CD4-positive, alpha-beta T cell (primary cell): ENCODE measurements at regions not wholly inside any gene's neighbourhood (a gene's known extent, or its start where the extent isn't known, plus 50 kb on each side); places are given as distances from the start of the nearest gene placed in this dataset.

ENCODE experiments used
- ATAC-seq: fragments of 200-7000 bp; cut with Tn5 transposase; one replicate; pipeline ENCODE4 v1.10.0; 2022; ENCODE audit warnings: mild to moderate bottlenecking; ENCODE audit not compliant: poor library complexity
- CTCF ChIA-PET: fragments of 350-600 bp; sonication (Branson Sonifier 250); formaldehyde crosslinking; loops from one replicate; lab custom pipeline; 2021; ENCODE audit warnings: antibody characterized with exemption, inconsistent platforms; lab: Charles Lee
- POLR2A ChIA-PET: fragments of 350-600 bp; sonication (Branson Sonifier 250); formaldehyde crosslinking; loops from one replicate; lab custom pipeline; 2021; ENCODE audit warnings: antibody characterized with exemption, inconsistent platforms; lab: Charles Lee
- DNase-seq, 14 experiments: peaks; one replicate each; pipeline ENCODE4 v3.0.0-alpha.2; 2013 to 2020; ENCODE audit warnings: mixed read lengths in 2 of 14
- H3K27ac ChIP-seq, 2 donors: one replicate each; pipeline versions ENCODE4 v1.5.1 to v1.7.0; 2013; ENCODE audit warnings: low read length in 2 of 2, low read depth in 1 of 2, mild to moderate bottlenecking in 1 of 2
- H3K27me3 ChIP-seq, 2 experiments: 1 replicate in 1 of 2; 2 replicates in 1 of 2; pipeline versions ENCODE4 v1.6.1 to v1.7.0; 2013; ENCODE audit warnings: low read length in 2 of 2, control low read depth in 1 of 2, mild to moderate bottlenecking in 1 of 2, moderate library complexity in 1 of 2; ENCODE audit not compliant: insufficient read depth in 2 of 2, control insufficient read depth in 1 of 2
- H3K36me3 ChIP-seq: one replicate; pipeline ENCODE4 v1.6.1; 2013; ENCODE audit warnings: low read length, control low read depth; ENCODE audit not compliant: insufficient read depth
- H3K4me1 ChIP-seq: one replicate; pipeline ENCODE4 v1.6.1; 2013; ENCODE audit warnings: low read length, control low read depth; ENCODE audit not compliant: insufficient read depth
- H3K4me3 ChIP-seq: one replicate; pipeline ENCODE4 v1.5.1; 2013; ENCODE audit warnings: mild to moderate bottlenecking, low read length, moderate library complexity
- H3K9me3 ChIP-seq, 2 experiments: 1 replicate in 1 of 2; 2 replicates in 1 of 2; pipeline versions ENCODE4 v1.6.1 to v1.7.0; 2013; ENCODE audit warnings: low read length in 2 of 2, mild to moderate bottlenecking in 2 of 2, control low read depth in 1 of 2, moderate library complexity in 1 of 2; ENCODE audit not compliant: control insufficient read depth in 1 of 2, insufficient read depth in 1 of 2
- H3K27ac Mint-ChIP-seq: one replicate; pipeline ENCODE4 v1.8.0; 2020; ENCODE audit warnings: mixed read lengths
- H3K27me3 Mint-ChIP-seq: one replicate; pipeline ENCODE4 v1.8.0; 2021; ENCODE audit warnings: mixed read lengths
- H3K36me3 Mint-ChIP-seq: one replicate; pipeline ENCODE4 v1.8.0; 2021; ENCODE audit warnings: low read depth, mixed read lengths
- H3K4me1 Mint-ChIP-seq: one replicate; pipeline ENCODE4 v1.8.0; 2021; ENCODE audit warnings: low read depth, mixed read lengths
- H3K4me3 Mint-ChIP-seq: one replicate; pipeline ENCODE4 v1.8.0; 2020; ENCODE audit warnings: mild to moderate bottlenecking, mixed read lengths
- H3K9me3 Mint-ChIP-seq: one replicate; pipeline ENCODE4 v1.8.0; 2020; ENCODE audit warnings: mixed read lengths
- intact Hi-C, 2 experiments: fragments of 100-400 bp; cut with DNase I in 1 of 2; cut with micrococcal nuclease in 1 of 2; formaldehyde crosslinking; loops; one replicate each; pipeline versions ENCODE4 v1.15.1 to v1.9.0; 2023 to 2025; cut with DNase I, micrococcal nuclease
- TF ChIP-seq, protein P1 (sequence below): fragments of 200-600 bp; IDR thresholded peaks from one replicate; pipeline ENCODE4 v1.8.0; 2022; ENCODE audit warnings: antibody characterized with exemption, mild to moderate bottlenecking

DNA sequence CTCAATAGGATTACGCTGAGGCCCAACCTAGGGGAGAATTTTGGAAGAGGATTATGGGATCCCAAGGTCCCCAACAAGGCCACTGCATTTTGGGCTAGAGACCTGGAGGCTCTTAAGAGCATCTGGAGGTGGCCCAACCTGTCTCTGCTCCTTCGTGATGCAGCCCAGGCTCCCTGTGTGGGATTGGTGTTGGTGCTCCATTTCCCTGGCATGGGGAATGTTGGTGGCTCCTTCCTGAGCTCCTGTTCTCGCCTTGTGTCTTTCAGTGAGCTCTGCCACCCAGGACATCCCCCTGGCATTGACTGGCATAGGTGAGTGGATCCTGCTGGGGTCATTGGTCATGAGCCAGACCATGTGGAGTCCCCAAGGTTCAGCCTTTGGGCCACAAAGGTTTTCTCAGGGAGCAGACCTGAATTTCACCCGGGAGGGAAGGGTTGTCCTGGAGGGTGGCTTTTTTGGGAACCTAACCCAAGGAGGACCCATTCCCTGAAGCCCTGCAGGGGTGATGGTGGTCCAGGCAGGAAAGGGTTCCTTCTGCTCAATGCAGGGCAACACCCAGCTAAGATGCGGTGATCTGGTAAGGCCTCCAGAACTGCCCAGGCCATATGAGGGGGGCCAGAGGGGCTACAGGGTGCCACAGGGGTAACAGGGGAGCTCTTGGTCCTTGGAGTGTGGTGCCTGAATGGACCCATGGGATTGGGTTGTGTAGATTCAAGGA, 202.5 kb downstream of the UBE3A start:
- Histone ChIP-seq H3K4me1 (no peaks in the 10 kb centered on the region), H3K4me3 (no peak overlapping the region), H3K36me3 (no peaks in the 10 kb centered on the region), H3K9me3 (peaks cover 0 to 100% of the 10 kb centered on the region in 2 experiments), H3K27ac (no peak overlapping the region), H3K27me3 (peaks cover 0 to 2% of the 10 kb centered on the region in 2 experiments)
- Mint-ChIP-seq H3K36me3 (no peaks in the 10 kb centered on the region), H3K27ac (no peak overlapping the region), H3K9me3 (no peaks in the 10 kb centered on the region), H3K4me3 (no peak overlapping the region), H3K27me3 (no peaks in the 10 kb centered on the region), H3K4me1 (no peaks in the 10 kb centered on the region)
- no peak for ATAC-seq
- ChIA-PET POLR2A (no interaction called here), CTCF (no interaction called here)
- no peak for DNase-seq
- intact Hi-C loops, result no loop called here
- TF ChIP-seq, protein P1, sequence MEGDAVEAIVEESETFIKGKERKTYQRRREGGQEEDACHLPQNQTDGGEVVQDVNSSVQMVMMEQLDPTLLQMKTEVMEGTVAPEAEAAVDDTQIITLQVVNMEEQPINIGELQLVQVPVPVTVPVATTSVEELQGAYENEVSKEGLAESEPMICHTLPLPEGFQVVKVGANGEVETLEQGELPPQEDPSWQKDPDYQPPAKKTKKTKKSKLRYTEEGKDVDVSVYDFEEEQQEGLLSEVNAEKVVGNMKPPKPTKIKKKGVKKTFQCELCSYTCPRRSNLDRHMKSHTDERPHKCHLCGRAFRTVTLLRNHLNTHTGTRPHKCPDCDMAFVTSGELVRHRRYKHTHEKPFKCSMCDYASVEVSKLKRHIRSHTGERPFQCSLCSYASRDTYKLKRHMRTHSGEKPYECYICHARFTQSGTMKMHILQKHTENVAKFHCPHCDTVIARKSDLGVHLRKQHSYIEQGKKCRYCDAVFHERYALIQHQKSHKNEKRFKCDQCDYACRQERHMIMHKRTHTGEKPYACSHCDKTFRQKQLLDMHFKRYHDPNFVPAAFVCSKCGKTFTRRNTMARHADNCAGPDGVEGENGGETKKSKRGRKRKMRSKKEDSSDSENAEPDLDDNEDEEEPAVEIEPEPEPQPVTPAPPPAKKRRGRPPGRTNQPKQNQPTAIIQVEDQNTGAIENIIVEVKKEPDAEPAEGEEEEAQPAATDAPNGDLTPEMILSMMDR, result no peak

DNA sequence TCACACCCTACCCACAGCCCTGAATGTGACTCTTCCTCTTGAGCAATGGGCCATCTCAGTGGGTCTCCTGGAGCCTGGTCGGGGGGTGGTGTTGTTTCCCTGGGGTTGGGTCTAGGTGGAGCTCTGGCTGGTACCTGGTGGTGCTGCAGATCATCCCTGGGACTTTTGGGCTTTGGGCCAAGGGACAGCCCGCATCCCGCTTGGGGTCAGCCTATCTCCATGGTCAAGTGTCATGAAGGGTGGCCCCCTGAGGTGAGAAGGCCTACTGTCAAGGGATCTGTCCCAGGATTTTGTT, 202.0 kb downstream of the UBE3A start:
- ATAC-seq, result no peak
- CTCF ChIA-PET, result no interaction called here
- H3K4me3 ChIP-seq, result no peak overlapping the region

DNA sequence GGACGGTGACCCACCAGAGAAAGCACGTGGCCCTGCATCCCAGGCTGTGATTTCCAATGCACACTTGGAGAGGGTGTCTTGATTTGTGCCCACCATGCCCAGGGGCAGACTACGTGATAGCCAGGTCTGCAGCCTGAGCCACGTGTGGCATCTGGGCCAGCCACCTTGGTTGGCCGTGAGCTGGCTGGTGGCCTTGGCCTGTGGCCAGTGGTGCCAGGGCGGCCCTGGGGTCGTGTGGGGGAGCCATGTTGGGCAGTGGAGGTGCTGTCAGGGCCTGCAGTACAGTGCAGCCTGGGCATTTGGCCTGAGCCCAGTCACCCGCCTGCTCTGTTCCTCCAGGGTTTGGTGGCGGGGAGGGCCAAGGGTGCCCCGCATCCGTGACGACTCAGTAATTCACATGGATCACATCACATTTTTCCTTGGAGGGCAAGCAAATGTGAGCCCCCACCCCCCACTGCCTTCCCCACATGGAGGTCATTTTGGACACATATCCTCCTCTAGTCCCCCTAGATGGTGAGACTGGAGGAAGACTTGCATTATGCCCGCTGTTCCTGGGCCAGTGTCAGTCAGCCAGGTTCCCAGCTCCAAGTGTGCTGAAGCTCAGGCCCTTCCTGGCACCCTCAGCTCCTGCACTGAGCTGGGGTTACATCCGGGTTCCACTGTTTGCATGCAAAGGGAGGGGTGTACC, 201.4 kb downstream of the UBE3A start:
- Mint-ChIP-seq H3K9me3 (no peaks in the 10 kb centered on the region), H3K27me3 (no peaks in the 10 kb centered on the region), H3K4me1 (no peaks in the 10 kb centered on the region), H3K27ac (no peak overlapping the region), H3K36me3 (no peaks in the 10 kb centered on the region), H3K4me3 (no peak overlapping the region)
- Histone ChIP-seq H3K27ac (no peak overlapping the region), H3K9me3 (peaks cover 0 to 100% of the 10 kb centered on the region in 2 experiments), H3K4me3 (no peak overlapping the region), H3K27me3 (peaks cover 0 to 2% of the 10 kb centered on the region in 2 experiments), H3K36me3 (no peaks in the 10 kb centered on the region), H3K4me1 (no peaks in the 10 kb centered on the region)
- ATAC-seq, result no peak
- DNase-seq, result no peak
- TF ChIP-seq, protein P1, result no peak
- POLR2A ChIA-PET, result no interaction called here
- CTCF ChIA-PET, result no interaction called here
- intact Hi-C loops, result no loop called here

More for the DNA sequence above, 202.0 kb downstream of the UBE3A start:
- no peak overlapping the region for H3K27ac ChIP-seq
- H3K4me3 Mint-ChIP-seq, result no peak overlapping the region
- no peak overlapping the region for H3K27ac Mint-ChIP-seq
- TF ChIP-seq, protein P1, result no peak
- H3K9me3 ChIP-seq, result peaks cover 0 to 100% of the 10 kb centered on the region in 2 experiments
- no peak for DNase-seq
- H3K27me3 Mint-ChIP-seq, result no peaks in the 10 kb centered on the region
- H3K4me1 Mint-ChIP-seq, result no peaks in the 10 kb centered on the region
- no peaks in the 10 kb centered on the region for H3K36me3 Mint-ChIP-seq
- H3K36me3 ChIP-seq, result no peaks in the 10 kb centered on the region
- intact Hi-C loops, result no loop called here
- H3K27me3 ChIP-seq, result peaks cover 0 to 2% of the 10 kb centered on the region in 2 experiments
- H3K9me3 Mint-ChIP-seq, result no peaks in the 10 kb centered on the region
- POLR2A ChIA-PET, result no interaction called here
- H3K4me1 ChIP-seq, result no peaks in the 10 kb centered on the region
